ENCODE measurements at regions not wholly inside any gene's neighbourhood (a gene's known extent, or its start where the extent isn't known, plus 50 kb on each side); places are given as distances from the start of the nearest gene placed in this dataset.

DNA sequence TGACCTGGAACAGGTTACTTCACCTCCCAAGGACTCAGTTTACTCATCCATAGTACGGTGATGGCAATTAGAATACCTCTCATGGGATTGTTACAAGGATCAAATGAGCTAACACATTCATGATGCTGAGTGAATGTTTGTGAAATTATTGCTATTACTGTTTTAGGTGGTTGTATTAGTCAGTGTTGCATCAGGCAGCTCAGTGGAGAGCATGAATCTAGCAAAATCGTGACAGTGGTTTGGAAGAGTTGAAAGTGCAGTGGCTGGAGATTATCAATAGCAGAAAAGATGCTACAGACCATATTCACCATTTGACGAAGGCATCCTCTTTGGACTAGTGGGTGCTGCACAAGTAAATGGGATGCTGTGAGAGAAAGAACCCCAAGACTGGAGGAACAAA is 50.4 kb upstream of the CTNNBL1 start:
- TF ChIP-seq, protein P1, sequence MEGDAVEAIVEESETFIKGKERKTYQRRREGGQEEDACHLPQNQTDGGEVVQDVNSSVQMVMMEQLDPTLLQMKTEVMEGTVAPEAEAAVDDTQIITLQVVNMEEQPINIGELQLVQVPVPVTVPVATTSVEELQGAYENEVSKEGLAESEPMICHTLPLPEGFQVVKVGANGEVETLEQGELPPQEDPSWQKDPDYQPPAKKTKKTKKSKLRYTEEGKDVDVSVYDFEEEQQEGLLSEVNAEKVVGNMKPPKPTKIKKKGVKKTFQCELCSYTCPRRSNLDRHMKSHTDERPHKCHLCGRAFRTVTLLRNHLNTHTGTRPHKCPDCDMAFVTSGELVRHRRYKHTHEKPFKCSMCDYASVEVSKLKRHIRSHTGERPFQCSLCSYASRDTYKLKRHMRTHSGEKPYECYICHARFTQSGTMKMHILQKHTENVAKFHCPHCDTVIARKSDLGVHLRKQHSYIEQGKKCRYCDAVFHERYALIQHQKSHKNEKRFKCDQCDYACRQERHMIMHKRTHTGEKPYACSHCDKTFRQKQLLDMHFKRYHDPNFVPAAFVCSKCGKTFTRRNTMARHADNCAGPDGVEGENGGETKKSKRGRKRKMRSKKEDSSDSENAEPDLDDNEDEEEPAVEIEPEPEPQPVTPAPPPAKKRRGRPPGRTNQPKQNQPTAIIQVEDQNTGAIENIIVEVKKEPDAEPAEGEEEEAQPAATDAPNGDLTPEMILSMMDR (conservative IDR thresholded peaks at IDR 0.05; ENCODE audit: low read depth, low read length): no peak
- no peak overlapping the region for H3K4me3 ChIP-seq (ENCODE audit: low read length)
- DNase-seq (ENCODE audit: low read depth): no peak

DNA sequence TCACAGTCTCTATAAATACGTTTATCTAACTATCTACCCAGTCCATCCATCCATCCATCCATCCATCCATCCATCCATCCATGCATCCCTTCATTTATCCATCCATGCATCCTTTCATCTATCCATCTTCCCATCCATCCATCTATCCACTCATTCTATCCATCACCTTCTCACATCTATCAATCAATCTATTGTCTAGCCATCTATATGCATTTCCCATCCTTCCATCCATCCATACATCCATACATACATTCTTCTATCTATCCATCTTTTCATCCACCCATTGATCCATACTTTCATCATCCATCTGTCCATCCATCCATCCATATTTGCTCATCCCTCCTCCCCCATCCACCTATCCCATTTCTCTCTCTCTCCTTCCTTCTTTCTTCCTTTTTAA is 51.6 kb upstream of the CTNNBL1 start:
- TF ChIP-seq, protein P1 (conservative IDR thresholded peaks at IDR 0.05; ENCODE audit: low read depth, low read length): no peak
- H3K4me3 ChIP-seq (ENCODE audit: low read length): no peak overlapping the region
- DNase-seq (ENCODE audit: low read depth): no peak

DNA sequence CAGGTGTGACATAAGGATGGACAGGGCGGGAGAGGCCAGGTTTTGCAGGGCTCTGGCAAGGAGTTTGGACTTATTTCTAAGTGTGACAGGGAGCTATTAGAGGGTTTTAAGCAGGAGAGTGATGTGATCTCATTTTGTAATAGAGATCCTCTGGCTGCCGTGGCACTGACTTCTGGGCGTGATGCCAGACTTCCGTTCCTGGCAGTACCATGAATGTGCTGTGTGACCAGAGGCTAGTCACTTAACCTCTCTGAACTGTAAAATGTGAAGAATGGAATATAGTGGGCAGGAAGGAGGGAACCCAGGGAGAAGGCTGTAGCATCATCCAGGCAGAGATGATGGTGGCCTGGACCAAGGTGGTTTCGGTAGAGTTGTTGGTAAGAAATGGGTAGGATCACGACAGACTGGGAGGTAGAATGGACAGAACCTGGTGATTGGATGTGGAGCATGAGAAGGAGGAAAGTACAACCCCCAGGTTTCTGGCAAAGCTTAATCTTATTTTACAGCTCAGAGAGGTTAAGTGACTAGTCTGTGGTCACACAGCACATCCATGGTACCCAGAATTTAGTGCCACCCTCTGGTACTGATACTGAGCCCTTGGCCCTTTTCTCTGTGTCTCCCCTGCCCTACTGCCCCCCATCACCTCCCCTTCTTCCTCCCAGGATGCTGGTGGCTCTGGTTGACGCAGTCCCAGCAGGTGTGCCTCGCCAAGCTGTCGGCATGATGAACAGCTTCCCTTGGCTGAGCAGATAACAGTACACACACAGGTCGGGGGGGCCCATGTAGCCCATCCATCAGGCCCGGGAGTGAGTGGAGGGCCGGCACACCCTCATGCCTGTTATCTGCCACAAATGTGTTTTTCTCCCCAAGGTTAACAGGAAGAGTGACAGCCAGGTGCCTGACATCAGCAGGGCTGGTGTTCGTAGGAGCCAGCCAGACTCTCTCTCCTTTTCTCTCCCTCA is 52.9 kb upstream of the CTNNBL1 start:
- DNase-seq (ENCODE audit: low read depth): no peak
- TF ChIP-seq, protein P1 (conservative IDR thresholded peaks at IDR 0.05; ENCODE audit: low read depth, low read length): no peak
- H3K4me3 ChIP-seq (ENCODE audit: low read length): no peak overlapping the region

DNA sequence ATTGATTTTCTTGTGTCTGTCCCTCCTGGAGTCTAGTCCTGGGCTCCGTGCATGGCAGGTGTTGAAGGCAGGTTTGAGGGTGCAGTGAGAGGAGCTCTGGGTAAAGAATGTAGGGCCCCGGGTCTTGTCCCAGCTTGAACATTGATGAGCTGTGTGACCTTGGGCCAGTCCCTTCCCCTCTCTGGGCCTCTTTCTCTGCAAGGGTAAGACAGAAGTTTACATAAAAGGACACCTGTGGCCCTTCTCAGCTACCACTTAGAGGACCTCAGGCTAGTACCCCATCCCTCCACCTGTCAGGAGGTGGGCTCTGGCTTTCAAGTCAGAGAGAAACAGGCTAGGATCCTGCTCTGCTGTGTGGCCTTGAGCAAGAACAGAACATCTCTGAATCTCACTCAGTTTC is 55.3 kb upstream of the CTNNBL1 start:
- DNase-seq (ENCODE audit: low read depth): no peak
- TF ChIP-seq, protein P1 (conservative IDR thresholded peaks at IDR 0.05; ENCODE audit: low read depth, low read length): no peak
- H3K4me3 ChIP-seq (ENCODE audit: low read length): no peak overlapping the region

DNA sequence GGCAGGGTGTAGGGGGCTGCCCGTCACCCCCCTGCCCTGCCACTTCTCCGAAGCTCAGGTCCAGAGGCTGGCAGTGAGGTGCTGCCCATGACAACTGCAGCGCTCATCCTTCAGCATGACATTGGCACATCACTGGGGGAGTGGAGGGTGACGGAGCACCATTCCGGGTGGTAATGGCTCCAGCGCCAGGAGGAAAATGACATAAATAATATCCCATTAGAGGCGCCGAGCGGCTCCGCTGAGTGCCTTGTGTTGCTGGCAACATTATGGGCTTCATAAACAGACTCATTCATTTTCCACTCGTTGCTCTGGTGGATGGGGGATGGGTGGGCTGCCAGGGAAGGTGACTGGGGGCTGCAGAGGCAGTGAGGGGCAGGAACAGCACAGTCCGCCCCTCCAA is 56.9 kb upstream of the CTNNBL1 start:
- TF ChIP-seq, protein P1 (conservative IDR thresholded peaks at IDR 0.05; ENCODE audit: low read depth, low read length): no peak
- H3K4me3 ChIP-seq (ENCODE audit: low read length): no peak overlapping the region
- no peak for DNase-seq (ENCODE audit: low read depth)

DNA sequence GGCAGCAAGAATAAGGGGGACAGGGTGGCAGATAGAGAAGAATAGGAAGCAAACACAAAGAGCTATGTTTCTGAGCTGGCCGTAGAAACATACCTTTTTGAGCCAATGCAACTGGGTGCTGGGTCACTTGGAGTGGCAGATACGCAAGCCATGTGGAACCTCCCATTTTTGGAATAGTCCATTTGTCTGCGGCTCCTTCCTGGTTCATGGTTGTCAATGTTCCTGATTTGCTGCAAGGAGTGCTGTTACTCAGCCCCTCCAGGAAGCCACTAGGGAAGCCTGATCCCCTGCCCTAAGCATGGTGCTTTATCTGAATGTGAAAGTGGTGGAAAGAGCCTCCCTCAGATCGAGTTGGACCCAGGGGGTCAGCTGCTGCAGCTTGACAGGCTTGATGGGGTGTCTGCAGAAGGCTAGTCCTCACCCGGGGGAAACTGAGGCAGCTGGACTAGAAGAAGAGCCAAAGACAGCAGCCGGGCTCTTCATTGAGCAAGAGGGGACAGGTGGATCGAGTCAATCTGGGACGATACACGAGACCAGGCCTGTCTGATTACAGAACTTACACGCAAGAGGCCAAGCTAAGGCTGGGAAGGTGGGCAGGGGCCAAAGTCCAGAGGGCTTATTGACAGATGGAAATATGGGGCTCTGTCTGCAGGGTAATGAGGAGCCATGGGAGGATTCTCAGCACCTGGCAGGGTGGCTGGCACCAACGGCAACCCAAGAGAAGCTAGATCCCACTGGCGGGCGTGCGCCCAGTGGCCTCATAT is 57.4 kb upstream of the CTNNBL1 start:
- TF ChIP-seq, protein P1 (conservative IDR thresholded peaks at IDR 0.05; ENCODE audit: low read depth, low read length): no peak
- H3K4me3 ChIP-seq (ENCODE audit: low read length): no peak overlapping the region
- DNase-seq (ENCODE audit: low read depth): no peak

Measured in retinal pigment epithelial cell (primary cell).